ENCODE measurements at regions not wholly inside any gene's neighbourhood (a gene's known extent, or its start where the extent isn't known, plus 50 kb on each side); places are given as distances from the start of the nearest gene placed in this dataset.
"Not testable (repeated sequence)": the region's sequence is repeated elsewhere in the genome, so short reads cannot be mapped to it uniquely, and the experiment has no call there.

- not testable (repeated sequence) for TF ChIP-seq CTCF (IDR thresholded peaks at IDR 0.05; ENCODE audit: control extremely low read depth in 1 of 3, insufficient read depth in 1 of 3, low read depth in 1 of 3, low read length in 3 of 3); POLR2AphosphoS5 (IDR thresholded peaks at IDR 0.05; ENCODE audit: low read depth, low read length); SRF (IDR thresholded peaks at IDR 0.05; ENCODE audit: low read depth, low read length); RFX5 (IDR thresholded peaks at IDR 0.05; ENCODE audit: borderline replicate concordance, low read depth, low read length); ATF3 (IDR thresholded peaks at IDR 0.05; ENCODE audit: insufficient read depth, low read depth, low read length); SIN3A (conservative IDR thresholded peaks at IDR 0.05 in 1 of 2, IDR thresholded peaks at IDR 0.05 in 1 of 2; ENCODE audit: low read depth in 1 of 2, low read length in 2 of 2); JUN (IDR thresholded peaks at IDR 0.05; ENCODE audit: low read depth, low read length); YY1 (IDR thresholded peaks at IDR 0.05; ENCODE audit: low read depth, low read length); SP1 (IDR thresholded peaks at IDR 0.05; ENCODE audit: low read depth, low read length); BCL11A (IDR thresholded peaks at IDR 0.05; ENCODE audit: low read depth in 2 of 2, low read length in 2 of 2)
These were observed 192.1 kb downstream of the BANP start for GRCh38 chr16:88143122-88144027.

Data from H1 (cell line).